H1 (cell line): ENCODE measurements at regions not wholly inside any gene's neighbourhood (a gene's known extent, or its start where the extent isn't known, plus 50 kb on each side); places are given as distances from the start of the nearest gene placed in this dataset.

ENCODE experiments used
- CTCF ChIA-PET: fragments of 300-600 bp; sonication (Branson Sonifier 250); formaldehyde crosslinking; loops from one replicate; lab custom pipeline; 2021; ENCODE audit not compliant: partially characterized antibody; lab: Charles Lee
- POLR2A ChIA-PET: fragments of 300-600 bp; sonication (Branson Sonifier 250); formaldehyde crosslinking; loops from one replicate; lab custom pipeline; 2021; ENCODE audit warnings: inconsistent platforms; ENCODE audit not compliant: partially characterized antibody; lab: Charles Lee
- DNase-seq, 2 experiments: peaks; one replicate each; pipeline versions ENCODE4 v3.0.0 to v3.0.0-alpha.2; 2010 to 2022; ENCODE audit warnings: low spot score in 2 of 2, low read depth in 1 of 2, mixed read lengths in 1 of 2
- FAIRE-seq: peaks from 2 replicates; lab custom pipeline; 2011; peaks lifted over from hg19 to GRCh38; lab: Jason Lieb, UNC
- H2AFZ ChIP-seq: 2 replicates; pipeline ENCODE4 v1.8.1; 2012; ENCODE audit warnings: low read length, inconsistent platforms
- H2AK5ac ChIP-seq: 2 replicates; pipeline ENCODE4 v1.6.1; 2013; ENCODE audit warnings: low read depth, low read length
- H2BK120ac ChIP-seq: replicated peaks from 2 replicates; pipeline ENCODE3; 2013; ENCODE audit warnings: low read depth, low read length, inconsistent platforms
- H2BK12ac ChIP-seq: 2 replicates; pipeline ENCODE4 v1.6.1; 2013; ENCODE audit warnings: low read depth, low read length
- H2BK15ac ChIP-seq: 2 replicates; pipeline ENCODE4 v1.6.1; 2013; ENCODE audit warnings: low read length
- H2BK20ac ChIP-seq: 2 replicates; pipeline ENCODE4 v1.6.1; 2013; ENCODE audit warnings: low read length
- H2BK5ac ChIP-seq: 2 replicates; pipeline ENCODE4 v1.6.1; 2013; ENCODE audit warnings: low read depth, low read length
- H3K14ac ChIP-seq: 2 replicates; pipeline ENCODE4 v1.6.1; 2013; ENCODE audit warnings: inconsistent platforms; ENCODE audit not compliant: insufficient read length
- H3K18ac ChIP-seq: 2 replicates; pipeline ENCODE4 v1.6.1; 2013; ENCODE audit warnings: low read length; ENCODE audit errors: extremely low read depth
- H3K23ac ChIP-seq: 2 replicates; pipeline ENCODE4 v1.6.1; 2013; ENCODE audit warnings: inconsistent platforms; ENCODE audit not compliant: insufficient read length
- H3K23me2 ChIP-seq: 2 replicates; pipeline ENCODE4 v1.6.1; 2013; ENCODE audit warnings: low read depth, low read length
- H3K27ac ChIP-seq: 2 replicates; pipeline ENCODE4 v1.6.1; 2011; ENCODE audit warnings: low read depth, low read length, inconsistent platforms
- H3K27me3 ChIP-seq, 4 experiments: replicated peaks in 1 of 4; 1 replicate in 1 of 4; 2 replicates in 3 of 4; pipeline versions ENCODE4 v1.6.1 to v1.8.1; 2011 to 2013; ENCODE audit warnings: low read length in 3 of 4, mild to moderate bottlenecking in 3 of 4, inconsistent platforms in 2 of 4, mixed read lengths in 2 of 4, moderate library complexity in 1 of 4; ENCODE audit not compliant: control insufficient read depth in 3 of 4, insufficient read depth in 3 of 4; ENCODE audit errors: extremely low read depth in 1 of 4
- H3K36me3 ChIP-seq, 4 experiments: 2 replicates each; pipeline versions ENCODE4 v1.6.1 to v1.8.1; 2011 to 2013; ENCODE audit warnings: mild to moderate bottlenecking in 4 of 4, low read length in 3 of 4, moderate library complexity in 2 of 4, control low read depth in 1 of 4, inconsistent platforms in 1 of 4; ENCODE audit not compliant: insufficient read depth in 4 of 4, control insufficient read depth in 2 of 4
- H3K4ac ChIP-seq: replicated peaks from 2 replicates; pipeline ENCODE3; 2013; ENCODE audit warnings: low read length, low read depth, mixed read lengths, inconsistent platforms; ENCODE audit not compliant: insufficient read length
- H3K4me1 ChIP-seq, 4 experiments: replicated peaks in 1 of 4; 1 replicate in 1 of 4; 2 replicates in 3 of 4; pipeline versions ENCODE4 v1.6.1 to v1.8.1; 2011 to 2013; ENCODE audit warnings: low read length in 3 of 4, inconsistent platforms in 2 of 4, mixed read lengths in 1 of 4; ENCODE audit not compliant: insufficient read depth in 4 of 4, control insufficient read depth in 3 of 4
- H3K4me2 ChIP-seq, 2 experiments: 2 replicates each; pipeline versions ENCODE4 v1.6.1 to v1.8.1; 2011 to 2013; ENCODE audit warnings: low read depth in 2 of 2, low read length in 2 of 2, control low read depth in 1 of 2, inconsistent platforms in 1 of 2, mild to moderate bottlenecking in 1 of 2; ENCODE audit not compliant: insufficient read depth in 1 of 2
- H3K4me3 ChIP-seq, 4 experiments: fragments of 200-600, 300-600 bp in 1 of 4; sonication (generic), shearing (Covaris generic), sonication (Bioruptor Twin) in 1 of 4; 2 replicates each; pipeline versions ENCODE4 v1.5.1 to v1.8.1; 2011 to 2016; ENCODE audit warnings: low read length in 4 of 4, low read depth in 3 of 4, control low read depth in 2 of 4, inconsistent platforms in 2 of 4, mild to moderate bottlenecking in 2 of 4, mixed read lengths in 1 of 4, moderate library complexity in 1 of 4; ENCODE audit not compliant: insufficient read depth in 2 of 4; ENCODE audit errors: extremely low read depth in 1 of 4
- H3K56ac ChIP-seq: replicated peaks from 2 replicates; pipeline ENCODE3; 2013; ENCODE audit warnings: low read depth, mild to moderate bottlenecking, mixed read lengths, low read length, inconsistent platforms; ENCODE audit not compliant: insufficient read length
- H3K79me1 ChIP-seq: 2 replicates; pipeline ENCODE4 v1.6.1; 2013; ENCODE audit warnings: low read depth, low read length, control low read depth
- H3K79me2 ChIP-seq, 2 experiments: 2 replicates each; pipeline versions ENCODE4 v1.6.1 to v1.8.1; 2012 to 2013; ENCODE audit warnings: low read length in 2 of 2, mild to moderate bottlenecking in 2 of 2, inconsistent platforms in 1 of 2; ENCODE audit not compliant: insufficient read depth in 2 of 2, control insufficient read depth in 1 of 2
- H3K9ac ChIP-seq, 4 experiments: replicated peaks in 1 of 4; 1 replicate in 1 of 4; 2 replicates in 3 of 4; pipeline versions ENCODE4 v1.6.1 to v1.8.1; 2011 to 2013; ENCODE audit warnings: low read depth in 3 of 4, low read length in 3 of 4, control low read depth in 2 of 4, mild to moderate bottlenecking in 2 of 4, moderate library complexity in 2 of 4, inconsistent platforms in 1 of 4; ENCODE audit errors: extremely low read depth in 1 of 4
- H3K9me3 ChIP-seq, 2 experiments: 2 replicates each; pipeline versions ENCODE4 v1.6.1 to v1.8.1; 2012 to 2013; ENCODE audit warnings: mild to moderate bottlenecking in 2 of 2, moderate library complexity in 2 of 2, control low read depth in 1 of 2, inconsistent platforms in 1 of 2, low read depth in 1 of 2, low read length in 1 of 2, mixed read lengths in 1 of 2; ENCODE audit not compliant: insufficient read depth in 2 of 2
- H4K20me1 ChIP-seq, 2 experiments: replicated peaks in 1 of 2; 2 replicates each; pipeline versions ENCODE3 to v1.8.1; 2011 to 2013; ENCODE audit warnings: inconsistent platforms in 2 of 2, low read length in 2 of 2, mild to moderate bottlenecking in 1 of 2; ENCODE audit not compliant: insufficient read depth in 2 of 2, control insufficient read depth in 1 of 2
- H4K5ac ChIP-seq: 2 replicates; pipeline ENCODE4 v1.6.1; 2013; ENCODE audit warnings: low read length, low read depth, mixed read lengths, inconsistent platforms; ENCODE audit not compliant: insufficient read length
- H4K8ac ChIP-seq: 2 replicates; pipeline ENCODE4 v1.8.0; 2013; ENCODE audit warnings: mild to moderate bottlenecking, moderate library complexity, low read length, inconsistent platforms; ENCODE audit not compliant: insufficient read depth; ENCODE audit errors: extremely low read depth
- H4K91ac ChIP-seq: replicated peaks from 2 replicates; pipeline ENCODE3; 2013; ENCODE audit warnings: low read length, mixed read lengths, inconsistent platforms; ENCODE audit not compliant: insufficient read length
- CHD1 ChIP-seq: IDR thresholded peaks from 2 replicates; pipeline ENCODE4 v1.6.1; 2012; ENCODE audit warnings: low read depth, low read length, improper control_type of control experiment
- CHD2 ChIP-seq: IDR thresholded peaks from 2 replicates; pipeline ENCODE4 v1.6.1; 2012; ENCODE audit warnings: low read length, improper control_type of control experiment
- MAFK ChIP-seq: IDR thresholded peaks from 2 replicates; pipeline ENCODE4 v1.6.1; 2012; ENCODE audit warnings: low read depth, mild to moderate bottlenecking, improper control_type of control experiment, low read length
- NANOG ChIP-seq: IDR thresholded peaks from 2 replicates; pipeline ENCODE4 v1.6.1; 2011; ENCODE audit warnings: low read length, low read depth, mild to moderate bottlenecking, inconsistent platforms; ENCODE audit not compliant: insufficient read depth, poor library complexity, severe bottlenecking
- POLR2A ChIP-seq, 2 experiments: IDR thresholded peaks; 1 replicate in 1 of 2; 2 replicates in 1 of 2; pipeline ENCODE4 v1.6.1; 2011; ENCODE audit warnings: low read depth in 2 of 2, low read length in 2 of 2, mild to moderate bottlenecking in 2 of 2; ENCODE audit errors: control extremely low read depth in 1 of 2
- POLR2AphosphoS5 ChIP-seq: IDR thresholded peaks from 2 replicates; pipeline ENCODE4 v1.6.1; 2011; ENCODE audit warnings: low read depth, low read length
- RAD21 ChIP-seq, 2 experiments: IDR thresholded peaks in 1 of 2; conservative IDR thresholded peaks in 1 of 2; 2 replicates each; pipeline ENCODE4 v1.6.1; 2011; ENCODE audit warnings: low read depth in 2 of 2, low read length in 2 of 2, improper control_type of control experiment in 1 of 2, inconsistent platforms in 1 of 2, mild to moderate bottlenecking in 1 of 2, moderate library complexity in 1 of 2
- RFX5 ChIP-seq: IDR thresholded peaks from 2 replicates; pipeline ENCODE4 v1.6.1; 2011; ENCODE audit warnings: low read depth, low read length, improper control_type of control experiment, borderline replicate concordance
- RXRA ChIP-seq: IDR thresholded peaks from 2 replicates; pipeline ENCODE4 v1.6.1; 2011; ENCODE audit warnings: low read depth, mild to moderate bottlenecking, low read length, moderate library complexity; ENCODE audit not compliant: insufficient read depth
- SP1 ChIP-seq: IDR thresholded peaks from 2 replicates; pipeline ENCODE4 v1.6.1; 2011; ENCODE audit warnings: low read depth, low read length
- SP2 ChIP-seq: IDR thresholded peaks from 2 replicates; pipeline ENCODE4 v1.6.1; 2012; ENCODE audit warnings: mild to moderate bottlenecking, low read length, inconsistent platforms
- TAF7 ChIP-seq: optimal IDR thresholded peaks from 2 replicates; pipeline ENCODE3; 2011; ENCODE audit warnings: low read depth, mild to moderate bottlenecking, inconsistent platforms, low read length, moderate library complexity, borderline replicate concordance
- TBP ChIP-seq: IDR thresholded peaks from 2 replicates; pipeline ENCODE4 v1.6.1; 2011; ENCODE audit warnings: low read depth, low read length, improper control_type of control experiment
- TCF12 ChIP-seq: IDR thresholded peaks from 2 replicates; pipeline ENCODE4 v1.6.1; 2011; ENCODE audit warnings: low read depth, mild to moderate bottlenecking, low read length
- WGBS, 2 experiments: shearing (Covaris generic) in 1 of 2; methylation state at CpG; one replicate each; pipeline versions ENCODE4 v1.1.6 to v1.1.7; 2013 to 2015; ENCODE audit warnings: low lambda C conversion rate in 2 of 2, mixed read lengths in 2 of 2, inconsistent platforms in 1 of 2, low coverage in 1 of 2, missing lambda C conversion rate in 1 of 2; ENCODE audit not compliant: insufficient replicate concordance in 2 of 2, insufficient coverage in 1 of 2, insufficient read length in 1 of 2; ENCODE audit errors: extremely low coverage in 1 of 2, missing lambda C conversion rate in 1 of 2; 5-methylcytosine and 5-hydroxymethylcytosine counted together

DNA sequence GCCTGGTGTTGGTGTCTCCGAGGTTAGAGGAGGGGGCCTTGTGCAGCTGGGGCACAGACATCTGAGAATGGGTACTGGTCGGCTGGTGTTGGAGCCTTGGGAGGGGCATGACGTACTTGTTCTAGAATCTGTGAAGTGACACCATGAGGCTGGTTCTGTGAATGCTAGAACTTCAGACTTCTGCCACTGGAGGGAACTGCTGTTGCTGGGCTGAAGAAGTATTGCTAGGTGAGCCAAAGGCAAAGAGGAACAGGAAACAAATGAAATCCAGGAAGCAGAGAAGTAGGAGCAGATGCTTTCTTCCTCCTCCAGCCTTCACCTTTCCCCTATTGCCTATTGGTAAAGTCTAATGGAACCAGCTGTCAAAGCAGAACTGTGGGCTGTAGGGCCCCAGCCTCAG is 120.9 kb upstream of the DDIT4L start:
- no peak overlapping the region for H3K14ac ChIP-seq
- no peak overlapping the region for H4K91ac ChIP-seq
- no peak overlapping the region for H3K56ac ChIP-seq
- no peaks in the 10 kb centered on the region for H3K9me3 ChIP-seq
- H2BK12ac ChIP-seq: no peak overlapping the region
- no peak overlapping the region for H2BK5ac ChIP-seq
- H3K9ac ChIP-seq: no peak overlapping the region
- H2BK120ac ChIP-seq: no peak overlapping the region
- no peak overlapping the region for H2BK15ac ChIP-seq
- no peak overlapping the region for H3K4ac ChIP-seq
- no peak overlapping the region for H3K18ac ChIP-seq
- H3K27me3 ChIP-seq: no peaks in the 10 kb centered on the region
- no peak overlapping the region for H3K4me2 ChIP-seq
- H2AFZ ChIP-seq: no peak overlapping the region
- H3K36me3 ChIP-seq: no peaks in the 10 kb centered on the region
- H4K8ac ChIP-seq: no peak overlapping the region
- CTCF ChIA-PET: interaction anchor here (0.6 to 1.0 kb wide), 3 partner anchors 27 to 271 kb away, joined by 3 read pairs; no protein-coding TSS in a partner anchor
- H3K27ac ChIP-seq: no peak overlapping the region
- no peak for FAIRE-seq
- no peak overlapping the region for H4K5ac ChIP-seq
- no peak overlapping the region for H3K23ac ChIP-seq
- no peaks in the 10 kb centered on the region for H3K23me2 ChIP-seq
- 91% methylated on average over 3 of the region's 3 CpGs; no CpG with 5 or more reads in 1 of the 2 experiments for WGBS, 2 experiments
- H4K20me1 ChIP-seq: no peaks in the 10 kb centered on the region
- no peak overlapping the region for H2AK5ac ChIP-seq
- no peaks in the 10 kb centered on the region for H3K79me1 ChIP-seq
- H3K4me3 ChIP-seq: no peak overlapping the region
- POLR2A ChIA-PET: no interaction called here
- no peak overlapping the region for H2BK20ac ChIP-seq
- H3K4me1 ChIP-seq: peaks cover 0 to 6% (median 1%) of the 10 kb centered on the region in 4 experiments; a peak in 2 of 7 replicates
- no peak for DNase-seq
- no peaks in the 10 kb centered on the region for H3K79me2 ChIP-seq
- no peak for TF ChIP-seq POLR2AphosphoS5
- TF ChIP-seq POLR2A (IDR thresholded peaks at IDR 0.05; ENCODE audit: control extremely low read depth in 1 of 2, low read depth in 2 of 2, low read length in 2 of 2): no peak
- no peak for TF ChIP-seq TAF7
- no peak for TF ChIP-seq SP1
- no peak for TF ChIP-seq MAFK
- no peak for TF ChIP-seq RFX5
- TF ChIP-seq TCF12: no peak
- no peak for TF ChIP-seq CHD2
- TF ChIP-seq NANOG: no peak
- TF ChIP-seq SP2: no peak
- TF ChIP-seq RXRA: no peak
- TF ChIP-seq RAD21 (IDR thresholded peaks at IDR 0.05 in 1 of 2, conservative IDR thresholded peaks at IDR 0.05 in 1 of 2; ENCODE audit: low read depth in 2 of 2, low read length in 2 of 2): peak; percentile 47 to 53
- TF ChIP-seq CHD1: no peak
- TF ChIP-seq TBP: no peak
